GM12878 (cell line): ENCODE measurements at regions not wholly inside any gene's neighbourhood (a gene's known extent, or its start where the extent isn't known, plus 50 kb on each side); places are given as distances from the start of the nearest gene placed in this dataset.

Experiments
- CTCF ChIP-seq, 3 experiments: IDR thresholded peaks in 2 of 3; conservative IDR thresholded peaks in 1 of 3; 2 replicates each; pipeline ENCODE4 v1.5.1; 2011; ENCODE audit warnings: low read depth in 3 of 3, low read length in 3 of 3, mild to moderate bottlenecking in 3 of 3, control low read depth in 2 of 3, moderate library complexity in 2 of 3, inconsistent platforms in 1 of 3, mixed read lengths in 1 of 3; ENCODE audit not compliant: control insufficient read depth in 2 of 3, insufficient read depth in 1 of 3; ENCODE audit errors: extremely low read depth in 1 of 3
- RBBP5 ChIP-seq: fragments of 200-600 bp; sonication (generic); conservative IDR thresholded peaks from 2 replicates; pipeline ENCODE4 v1.6.1; 2016

GRCh38 chr21:28016571-28016970 is 976.1 kb downstream of the LTN1 start:
- TF ChIP-seq RBBP5 (no peak), CTCF (IDR thresholded peaks at IDR 0.05 in 2 of 3, conservative IDR thresholded peaks at IDR 0.05 in 1 of 3; ENCODE audit: control insufficient read depth in 2 of 3, extremely low read depth in 1 of 3, insufficient read depth in 1 of 3, low read depth in 3 of 3, low read length in 3 of 3) (no peak)
